MV-4-11 (cell line): ENCODE measurements at regions not wholly inside any gene's neighbourhood (a gene's known extent, or its start where the extent isn't known, plus 50 kb on each side); places are given as distances from the start of the nearest gene placed in this dataset.

Experiments
- DNase-seq: peaks from one replicate; lab custom pipeline; 2025; lab: John Stamatoyannopoulos, UW

- DNase-seq = peak; percentile 60
Observed at GRCh38 chr6:7960848-7961247, 50.3 kb upstream of the TXNDC5 start.
